ENCODE measurements at regions not wholly inside any gene's neighbourhood (a gene's known extent, or its start where the extent isn't known, plus 50 kb on each side); places are given as distances from the start of the nearest gene placed in this dataset.
"Not testable (repeated sequence)": the region's sequence is repeated elsewhere in the genome, so short reads cannot be mapped to it uniquely, and the experiment has no call there.

DNA sequence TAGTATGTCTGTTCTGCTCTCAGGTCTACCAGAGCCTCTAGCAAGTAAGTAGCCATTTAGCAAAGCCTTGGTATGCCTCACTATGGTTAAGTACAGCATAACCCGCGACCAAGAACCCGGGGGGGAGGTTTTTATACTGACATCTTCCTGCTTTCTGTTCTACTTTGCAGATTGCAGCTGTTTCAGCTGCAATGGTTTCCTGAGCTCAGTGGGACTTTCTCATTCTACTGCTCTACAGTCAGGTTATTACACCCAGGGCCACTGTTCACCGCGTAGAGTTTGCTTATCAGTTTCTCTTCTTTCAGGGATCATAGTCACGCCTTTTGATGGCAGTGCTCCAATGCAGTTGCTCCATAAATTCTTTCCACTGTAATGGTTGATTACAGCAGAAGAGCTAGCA, 631.3 kb downstream of the TFAP2A start:
- Mint-ChIP-seq H3K27ac (no peak overlapping the region), H3K36me3 (ENCODE audit: low read depth) (no peaks in the 10 kb centered on the region), H3K27me3 (no peaks in the 10 kb centered on the region), H3K4me3 (no peak overlapping the region), H3K9me3 (peaks cover 6% of the 10 kb centered on the region), H3K4me1 (ENCODE audit: low read depth) (no peaks in the 10 kb centered on the region)
- no peak for DNase-seq

DNA sequence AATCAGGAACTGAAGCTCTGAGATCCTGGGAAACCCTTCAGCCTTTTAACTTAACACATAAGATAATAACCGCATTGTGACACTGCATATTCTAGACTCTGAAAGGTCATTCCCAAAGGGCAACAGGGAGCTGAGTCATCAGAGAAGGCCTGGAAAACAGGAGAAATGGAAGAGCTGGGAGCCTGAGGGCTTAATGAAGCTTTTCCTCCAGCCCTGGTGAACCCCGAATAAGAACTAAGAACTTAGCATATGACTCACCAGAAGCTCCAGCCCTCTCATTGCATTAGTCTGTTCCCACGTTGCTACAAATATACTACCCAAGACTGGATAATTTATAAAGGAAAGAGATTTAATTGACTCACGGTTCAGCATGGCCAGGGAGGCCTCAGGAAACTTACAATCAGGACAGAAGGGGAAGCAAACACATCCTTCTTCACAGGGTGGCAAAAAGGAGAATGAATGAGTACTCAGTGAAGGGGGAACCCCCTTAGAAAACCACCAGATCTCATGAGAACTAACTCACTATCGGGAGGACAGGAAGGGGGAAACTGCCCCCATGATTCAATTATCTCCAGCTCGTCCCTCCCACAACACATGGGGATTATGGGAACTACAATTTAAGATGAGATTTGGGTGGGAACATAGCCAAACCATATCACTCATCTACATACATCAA, 648.5 kb downstream of the TFAP2A start:
- no peak for DNase-seq
- peaks cover 7% of the 10 kb centered on the region for H3K9me3 Mint-ChIP-seq
- H3K27ac Mint-ChIP-seq, result no peak overlapping the region

DNA sequence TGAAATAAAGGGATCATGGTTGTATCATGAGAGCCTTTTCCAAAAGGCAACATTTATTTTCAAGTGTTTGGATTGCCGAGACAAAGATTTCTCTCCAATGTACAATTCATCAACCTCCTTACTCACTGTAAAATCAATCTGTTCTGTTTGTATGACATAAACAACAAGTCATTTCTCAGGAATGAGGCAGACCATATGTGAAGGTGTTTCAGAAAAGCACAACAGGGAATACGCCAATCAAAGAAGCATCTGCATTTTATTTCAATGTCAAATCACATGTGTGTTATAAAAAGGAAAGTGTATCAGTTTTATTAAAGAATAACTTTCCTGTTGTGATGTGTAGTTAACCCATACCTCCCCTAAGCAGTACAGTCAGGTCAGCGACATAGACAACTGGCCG, 653.7 kb downstream of the TFAP2A start:
- no peak for DNase-seq
- Mint-ChIP-seq H3K27me3 (no peaks in the 10 kb centered on the region), H3K27ac (no peak overlapping the region), H3K4me3 (no peak overlapping the region), H3K36me3 (ENCODE audit: low read depth) (no peaks in the 10 kb centered on the region), H3K9me3 (no peaks in the 10 kb centered on the region), H3K4me1 (ENCODE audit: low read depth) (no peaks in the 10 kb centered on the region)

More for the DNA sequence above, 648.5 kb downstream of the TFAP2A start:
- no peak overlapping the region for H3K4me3 Mint-ChIP-seq
- H3K27me3 Mint-ChIP-seq, result no peaks in the 10 kb centered on the region
- no peaks in the 10 kb centered on the region for H3K4me1 Mint-ChIP-seq (ENCODE audit: low read depth)
- H3K36me3 Mint-ChIP-seq (ENCODE audit: low read depth), result no peaks in the 10 kb centered on the region

DNA sequence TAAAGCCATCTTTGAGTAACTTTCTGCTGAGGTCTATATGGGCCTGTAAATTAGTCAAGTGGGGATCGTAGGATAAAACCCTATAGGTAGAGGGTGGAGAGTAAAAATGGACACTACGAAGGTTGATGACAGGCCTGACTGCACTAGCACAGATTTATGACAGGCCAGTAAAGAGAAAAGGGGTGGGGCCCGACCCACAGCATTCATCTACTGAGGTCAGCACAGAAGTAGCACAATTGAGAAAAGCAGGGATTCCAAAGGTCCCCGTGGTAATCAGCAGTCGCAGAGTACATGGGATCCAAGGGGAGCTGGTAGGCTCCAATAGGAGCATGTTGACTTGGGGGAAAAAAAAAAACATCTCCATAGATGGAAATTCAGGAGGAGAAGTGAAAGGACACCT, 660.4 kb downstream of the TFAP2A start:
- no peaks in the 10 kb centered on the region for H3K4me1 Mint-ChIP-seq (ENCODE audit: low read depth)
- H3K27ac Mint-ChIP-seq, result no peak overlapping the region
- DNase-seq, result no peak
- H3K36me3 Mint-ChIP-seq (ENCODE audit: low read depth), result no peaks in the 10 kb centered on the region
- H3K9me3 Mint-ChIP-seq, result peaks cover 7% of the 10 kb centered on the region
- no peak overlapping the region for H3K4me3 Mint-ChIP-seq
- no peaks in the 10 kb centered on the region for H3K27me3 Mint-ChIP-seq

DNA sequence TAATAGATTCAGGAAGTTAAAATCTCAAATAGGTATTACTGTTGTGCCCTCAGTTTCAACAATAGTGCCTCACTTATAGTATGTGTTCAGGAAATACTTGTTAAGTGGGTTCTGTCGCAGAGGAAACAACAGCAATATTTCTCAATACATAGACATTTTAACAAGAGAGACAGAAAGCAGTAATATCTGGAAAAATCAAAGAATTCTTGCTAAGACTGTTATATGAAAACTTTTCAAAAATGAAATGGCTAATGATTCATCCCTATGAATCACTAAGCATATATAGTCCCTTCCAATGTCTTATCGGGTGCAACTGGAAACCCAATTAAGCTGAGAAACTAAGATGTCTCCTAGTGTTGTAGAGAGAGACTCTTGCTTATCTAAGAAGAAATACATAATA, 668.9 kb downstream of the TFAP2A start:
- H3K4me1 Mint-ChIP-seq (ENCODE audit: low read depth), result no peaks in the 10 kb centered on the region
- H3K27me3 Mint-ChIP-seq, result no peaks in the 10 kb centered on the region
- H3K9me3 Mint-ChIP-seq, result peaks cover 8% of the 10 kb centered on the region
- no peak overlapping the region for H3K4me3 Mint-ChIP-seq
- no peak overlapping the region for H3K27ac Mint-ChIP-seq
- no peak for DNase-seq
- H3K36me3 Mint-ChIP-seq (ENCODE audit: low read depth), result no peaks in the 10 kb centered on the region

DNA sequence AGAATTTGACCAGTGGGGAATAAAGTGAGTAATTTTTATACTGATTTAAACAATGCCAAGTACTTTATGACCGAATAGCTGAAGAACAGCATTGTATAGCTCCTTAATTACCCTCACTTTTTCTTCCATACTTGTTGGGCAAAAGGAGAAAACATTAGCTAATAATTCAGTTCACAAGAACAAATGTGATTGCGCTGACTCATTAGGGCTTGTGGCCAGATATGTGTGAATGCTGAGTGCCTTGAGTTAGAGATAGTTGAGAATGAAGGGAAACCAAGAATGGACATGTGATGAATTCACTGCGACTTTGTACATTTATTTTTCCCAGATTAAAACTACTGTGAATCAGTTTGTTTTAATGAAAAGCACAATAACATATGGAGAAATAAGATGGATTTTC, 669.4 kb downstream of the TFAP2A start:
- H3K27me3 Mint-ChIP-seq, result no peaks in the 10 kb centered on the region
- DNase-seq, result no peak

DNA sequence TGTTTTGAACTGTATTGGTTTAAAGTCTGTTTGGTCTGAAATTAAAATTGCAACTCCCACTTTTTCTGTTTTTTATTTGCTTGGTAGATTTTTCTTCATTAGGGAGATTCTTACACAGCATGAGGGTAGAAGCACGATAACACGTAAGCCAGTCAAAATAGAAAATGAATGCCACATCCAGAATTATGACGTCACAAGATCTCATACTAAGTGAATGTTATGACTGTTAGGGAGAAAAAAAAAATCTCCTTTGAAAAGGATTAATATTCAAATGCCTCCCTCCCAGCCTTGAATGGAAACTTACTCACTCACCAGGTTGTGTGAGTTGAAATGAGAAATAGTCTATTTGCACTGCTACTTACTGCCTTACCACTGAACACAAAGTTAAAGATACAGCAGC, 670.8 kb downstream of the TFAP2A start:
- no peak overlapping the region for H3K27ac Mint-ChIP-seq
- H3K4me1 Mint-ChIP-seq (ENCODE audit: low read depth), result no peaks in the 10 kb centered on the region
- no peak overlapping the region for H3K4me3 Mint-ChIP-seq
- no peaks in the 10 kb centered on the region for H3K27me3 Mint-ChIP-seq
- H3K36me3 Mint-ChIP-seq (ENCODE audit: low read depth), result no peaks in the 10 kb centered on the region
- H3K9me3 Mint-ChIP-seq, result peaks cover 8% of the 10 kb centered on the region
- no peak for DNase-seq

More for the DNA sequence above, 669.4 kb downstream of the TFAP2A start:
- H3K36me3 Mint-ChIP-seq (ENCODE audit: low read depth), result no peaks in the 10 kb centered on the region
- H3K9me3 Mint-ChIP-seq, result peaks cover 8% of the 10 kb centered on the region
- H3K4me1 Mint-ChIP-seq (ENCODE audit: low read depth), result no peaks in the 10 kb centered on the region
- no peak overlapping the region for H3K27ac Mint-ChIP-seq
- H3K4me3 Mint-ChIP-seq, result no peak overlapping the region

DNA sequence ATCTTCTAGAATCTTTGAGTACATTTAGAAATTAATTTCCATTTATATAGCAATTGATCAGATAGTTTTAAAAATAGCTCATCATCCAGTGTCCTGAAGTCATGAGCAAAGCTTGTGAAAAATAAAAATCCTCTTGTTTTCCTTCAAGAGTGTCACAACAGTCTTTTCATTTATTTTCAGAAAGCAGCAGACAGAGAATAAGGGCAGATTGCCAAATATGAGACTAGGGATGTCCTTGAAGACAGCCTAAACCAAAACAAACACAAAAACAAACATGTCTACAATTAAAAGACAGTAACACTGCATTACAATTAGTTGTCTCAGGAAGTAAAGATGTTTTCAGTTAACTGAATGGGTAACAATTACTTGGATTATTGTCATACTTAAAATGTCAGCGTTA, 682.8 kb downstream of the TFAP2A start:
- no peaks in the 10 kb centered on the region for H3K4me1 Mint-ChIP-seq (ENCODE audit: low read depth)
- no peak overlapping the region for H3K27ac Mint-ChIP-seq
- no peak overlapping the region for H3K4me3 Mint-ChIP-seq
- H3K36me3 Mint-ChIP-seq (ENCODE audit: low read depth), result no peaks in the 10 kb centered on the region
- peaks cover 14% of the 10 kb centered on the region for H3K9me3 Mint-ChIP-seq
- no peaks in the 10 kb centered on the region for H3K27me3 Mint-ChIP-seq
- no peak for DNase-seq

DNA sequence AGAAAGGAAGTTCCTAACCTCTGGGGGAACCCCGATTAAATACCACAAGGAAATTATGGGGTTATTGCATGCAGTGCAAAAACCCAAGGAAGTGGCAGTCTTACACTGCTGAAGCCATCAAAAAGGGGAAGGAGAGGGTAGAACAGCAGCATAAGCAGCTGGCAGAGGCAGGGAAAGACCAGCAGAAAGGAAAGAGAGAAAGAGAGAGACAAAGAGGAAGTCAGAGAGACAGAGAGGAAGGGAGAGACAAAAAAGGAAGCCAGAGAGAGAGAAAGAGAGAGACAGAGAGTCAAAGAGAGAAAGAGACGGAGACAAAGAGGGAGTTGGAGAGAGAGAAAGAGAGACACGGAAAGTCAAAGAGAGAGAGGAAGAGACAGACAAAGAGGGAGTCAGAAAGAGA, 689.1 kb downstream of the TFAP2A start:
- not testable (repeated sequence) for H3K36me3 Mint-ChIP-seq (ENCODE audit: low read depth); H3K4me3 Mint-ChIP-seq; H3K4me1 Mint-ChIP-seq (ENCODE audit: low read depth); H3K27me3 Mint-ChIP-seq; H3K27ac Mint-ChIP-seq; DNase-seq; H3K9me3 Mint-ChIP-seq

DNA sequence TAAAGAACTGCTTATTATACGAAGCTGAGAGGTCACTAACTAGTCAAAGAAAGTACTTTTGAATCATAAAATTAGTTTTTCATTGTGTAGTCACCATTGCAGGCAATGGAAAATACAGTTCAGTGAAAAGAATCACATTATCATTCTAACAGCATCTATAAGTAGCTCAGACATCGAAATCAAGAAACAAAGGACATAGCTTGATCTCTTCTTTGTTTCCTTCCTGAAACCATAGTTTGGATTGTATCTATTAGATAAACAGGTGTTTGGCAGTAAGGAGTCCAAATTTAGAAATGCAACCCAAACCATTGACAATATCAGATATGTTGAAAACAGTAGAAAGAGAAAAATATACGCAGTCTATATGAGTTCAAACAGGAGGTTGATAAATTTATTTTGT, 697.3 kb downstream of the TFAP2A start:
- no peak overlapping the region for H3K4me3 Mint-ChIP-seq
- no peak for DNase-seq
- no peaks in the 10 kb centered on the region for H3K4me1 Mint-ChIP-seq (ENCODE audit: low read depth)
- H3K27me3 Mint-ChIP-seq, result no peaks in the 10 kb centered on the region
- H3K9me3 Mint-ChIP-seq, result peaks cover 4% of the 10 kb centered on the region
- no peak overlapping the region for H3K27ac Mint-ChIP-seq
- no peaks in the 10 kb centered on the region for H3K36me3 Mint-ChIP-seq (ENCODE audit: low read depth)

DNA sequence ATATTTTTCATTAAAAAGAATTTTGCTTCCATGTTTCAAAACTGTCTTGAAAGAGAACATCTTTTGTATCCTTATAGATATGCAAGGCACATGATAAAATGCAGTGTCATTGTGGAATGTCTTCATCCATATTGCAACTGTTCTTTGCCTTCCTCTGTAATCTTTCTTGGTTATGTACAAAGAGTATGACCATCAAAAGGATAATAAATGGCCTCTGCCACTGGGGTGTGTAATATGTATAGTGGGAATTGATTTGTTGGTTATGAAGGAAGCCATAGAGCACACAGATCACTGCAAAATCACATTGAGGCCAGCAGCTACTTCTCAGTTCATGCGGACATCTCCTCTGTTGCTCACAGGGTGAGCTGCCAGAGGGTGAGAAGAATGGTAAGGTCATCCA, 703.5 kb downstream of the TFAP2A start:
- no peak for DNase-seq
- H3K9me3 Mint-ChIP-seq, result peaks cover 4% of the 10 kb centered on the region
- no peak overlapping the region for H3K4me3 Mint-ChIP-seq
- H3K36me3 Mint-ChIP-seq (ENCODE audit: low read depth), result no peaks in the 10 kb centered on the region
- no peaks in the 10 kb centered on the region for H3K4me1 Mint-ChIP-seq (ENCODE audit: low read depth)
- H3K27ac Mint-ChIP-seq, result no peak overlapping the region
- H3K27me3 Mint-ChIP-seq, result no peaks in the 10 kb centered on the region

DNA sequence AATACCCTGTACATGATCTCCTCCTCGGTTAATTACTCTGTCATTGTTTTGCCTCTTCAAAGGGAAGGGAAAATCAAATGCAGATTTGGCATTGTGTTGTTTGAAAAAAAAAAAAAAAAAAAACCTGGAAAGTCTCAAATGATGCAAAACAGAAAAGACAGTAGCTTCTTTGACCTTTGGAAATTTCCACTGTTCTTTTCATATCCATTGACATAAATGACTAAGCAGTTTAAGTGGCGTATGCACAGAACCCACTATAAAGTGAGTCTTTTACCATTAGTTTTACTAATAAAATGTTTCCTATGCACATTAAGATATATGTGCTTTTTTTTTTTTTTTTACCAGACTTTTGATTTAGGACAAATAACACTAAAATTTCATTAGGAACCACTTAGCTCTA, 704.3 kb downstream of the TFAP2A start:
- Mint-ChIP-seq H3K4me3 (no peak overlapping the region), H3K9me3 (peaks cover 4% of the 10 kb centered on the region), H3K36me3 (ENCODE audit: low read depth) (no peaks in the 10 kb centered on the region), H3K27me3 (no peaks in the 10 kb centered on the region), H3K27ac (no peak overlapping the region), H3K4me1 (ENCODE audit: low read depth) (no peaks in the 10 kb centered on the region)
- DNase-seq, result no peak

DNA sequence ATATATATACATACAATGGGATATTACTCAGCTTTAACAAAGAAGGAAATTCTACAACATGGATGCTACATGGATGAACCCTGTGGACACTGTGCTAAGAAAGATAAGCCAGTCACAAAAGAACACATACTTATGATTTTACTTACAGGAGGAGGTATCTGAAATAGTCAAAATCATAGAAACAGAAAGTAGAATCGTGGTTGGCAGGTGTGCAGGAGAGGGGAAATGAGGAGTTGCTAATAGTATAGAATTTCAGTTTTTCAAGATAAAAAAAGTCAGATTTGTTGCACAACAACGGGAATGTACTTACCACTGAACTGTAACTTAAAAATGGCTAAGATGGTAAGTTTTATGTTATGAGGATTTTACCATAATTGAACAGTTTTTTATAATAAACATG, 706.3 kb downstream of the TFAP2A start:
- Mint-ChIP-seq H3K4me1 (ENCODE audit: low read depth) (no peaks in the 10 kb centered on the region), H3K27me3 (no peaks in the 10 kb centered on the region), H3K36me3 (ENCODE audit: low read depth) (no peaks in the 10 kb centered on the region), H3K4me3 (no peak overlapping the region), H3K27ac (no peak overlapping the region), H3K9me3 (peaks cover 4% of the 10 kb centered on the region)
- no peak for DNase-seq

DNA sequence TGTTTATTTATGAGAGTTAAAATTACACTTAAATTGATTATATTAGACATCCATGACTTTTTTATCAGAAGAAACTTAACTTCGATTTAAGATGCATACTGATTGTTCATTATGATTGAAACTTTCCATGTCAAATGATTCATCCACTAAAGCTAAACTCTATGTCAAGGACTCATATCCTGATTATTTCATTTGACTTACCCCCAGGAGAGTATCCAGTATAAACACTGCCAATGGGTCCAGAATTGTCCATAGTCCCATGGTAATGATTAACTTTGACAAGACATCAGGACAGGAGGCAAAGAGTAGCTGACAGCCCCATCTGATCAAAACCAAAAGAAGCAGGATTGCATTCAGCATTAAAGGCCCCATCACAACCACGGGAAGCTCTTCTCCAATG, 709.9 kb downstream of the TFAP2A start:
- H3K4me1 Mint-ChIP-seq (ENCODE audit: low read depth), result no peaks in the 10 kb centered on the region
- H3K27ac Mint-ChIP-seq, result no peak overlapping the region
- no peak overlapping the region for H3K4me3 Mint-ChIP-seq
- no peaks in the 10 kb centered on the region for H3K9me3 Mint-ChIP-seq
- no peaks in the 10 kb centered on the region for H3K27me3 Mint-ChIP-seq
- DNase-seq, result no peak
- H3K36me3 Mint-ChIP-seq (ENCODE audit: low read depth), result no peaks in the 10 kb centered on the region

DNA sequence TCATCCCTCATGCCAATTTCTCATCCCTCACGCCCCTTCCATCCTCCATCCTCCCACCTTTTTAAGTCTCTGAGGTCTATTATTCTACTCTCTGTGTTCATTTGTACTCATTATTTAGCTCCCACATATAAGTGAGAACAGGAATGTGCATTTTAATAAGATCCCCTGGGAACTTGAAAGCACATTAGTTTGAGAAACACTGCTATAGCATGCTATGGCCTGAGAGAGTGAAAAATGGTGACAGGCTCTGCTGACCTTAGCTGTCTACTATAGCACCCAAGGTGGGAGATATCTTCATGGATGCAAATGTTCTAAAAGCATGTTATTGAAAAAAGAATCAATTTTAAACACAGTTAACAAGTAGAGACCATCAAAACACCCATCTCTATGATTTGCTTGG, 712.0 kb downstream of the TFAP2A start:
- Mint-ChIP-seq H3K4me3 (no peak overlapping the region), H3K27me3 (no peaks in the 10 kb centered on the region), H3K27ac (no peak overlapping the region), H3K9me3 (no peaks in the 10 kb centered on the region), H3K36me3 (ENCODE audit: low read depth) (no peaks in the 10 kb centered on the region), H3K4me1 (ENCODE audit: low read depth) (no peaks in the 10 kb centered on the region)
- DNase-seq, result no peak

DNA sequence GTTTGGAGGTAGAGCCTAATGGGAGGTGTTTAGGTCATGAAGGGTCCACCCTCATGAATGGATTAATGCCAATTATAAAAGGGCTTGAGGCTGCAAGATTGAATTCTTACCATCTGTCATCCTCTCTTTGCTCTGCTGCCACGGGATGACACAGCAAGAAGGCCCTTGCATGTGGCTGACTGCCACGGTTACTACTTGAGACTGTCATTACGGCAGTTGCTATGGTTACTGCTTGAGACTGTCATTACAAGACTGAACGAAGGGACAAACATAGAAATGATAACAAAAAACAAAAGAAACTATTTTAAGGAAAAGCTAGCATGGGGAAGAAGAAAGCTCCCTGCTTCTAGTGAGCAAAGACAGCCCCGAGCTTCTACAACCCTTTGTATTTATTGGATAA, 715.0 kb downstream of the TFAP2A start:
- H3K4me3 Mint-ChIP-seq, result no peak overlapping the region
- no peak for DNase-seq
- H3K4me1 Mint-ChIP-seq (ENCODE audit: low read depth), result no peaks in the 10 kb centered on the region
- H3K36me3 Mint-ChIP-seq (ENCODE audit: low read depth), result no peaks in the 10 kb centered on the region
- H3K27ac Mint-ChIP-seq, result no peak overlapping the region
- H3K27me3 Mint-ChIP-seq, result no peaks in the 10 kb centered on the region
- peaks cover 2% of the 10 kb centered on the region for H3K9me3 Mint-ChIP-seq

Data from activated T-cell treated with anti-CD3 and anti-CD28 coated beads, Interleukin-2, amount 50 U/mL, for 24 hours (primary cell).